NCI-H345 (cell line): ENCODE measurements at regions not wholly inside any gene's neighbourhood (a gene's known extent, or its start where the extent isn't known, plus 50 kb on each side); places are given as distances from the start of the nearest gene placed in this dataset.

Experiments used
- DNase-seq: peaks from one replicate; lab custom pipeline; 2025; lab: John Stamatoyannopoulos, UW

DNA sequence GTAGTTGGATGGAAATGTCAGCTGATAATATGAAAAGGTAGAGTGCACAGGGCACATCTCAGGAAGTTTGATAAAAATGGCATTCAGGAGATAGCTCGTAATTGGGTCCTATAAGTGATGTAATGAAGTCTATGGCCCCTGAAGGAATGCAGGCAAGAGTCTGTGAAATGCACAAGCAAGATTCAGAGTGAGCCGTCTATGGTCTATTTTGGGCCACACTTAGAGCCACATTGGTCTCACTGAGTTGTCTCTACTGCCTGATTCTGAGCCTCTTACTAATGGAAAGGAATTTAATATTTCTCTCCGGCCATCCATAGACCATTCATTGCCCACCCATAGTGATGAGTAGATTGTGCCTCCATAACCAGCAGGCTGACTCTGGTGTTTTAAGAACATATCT is 111.3 kb upstream of the KCNN2 start:
- no peak for DNase-seq

DNA sequence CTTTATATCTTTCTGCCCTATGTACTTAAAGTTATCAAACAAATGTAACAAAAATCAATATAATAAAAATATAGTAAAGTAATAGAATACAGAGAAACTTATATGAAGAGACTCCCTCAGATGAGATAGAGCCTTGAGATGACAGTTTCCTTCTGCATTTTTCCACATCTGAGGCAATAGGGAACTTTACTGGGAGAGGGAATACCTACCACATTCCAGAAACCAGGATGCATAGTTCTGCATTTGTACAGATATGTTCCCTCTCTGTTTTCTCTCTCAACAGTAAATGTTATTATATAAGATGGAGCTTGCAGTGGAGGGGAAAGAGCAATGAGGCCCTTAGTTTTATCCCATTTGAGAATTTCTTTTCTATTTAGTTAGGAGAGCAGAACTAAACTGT is 109.6 kb upstream of the KCNN2 start:
- DNase-seq, result no peak

DNA sequence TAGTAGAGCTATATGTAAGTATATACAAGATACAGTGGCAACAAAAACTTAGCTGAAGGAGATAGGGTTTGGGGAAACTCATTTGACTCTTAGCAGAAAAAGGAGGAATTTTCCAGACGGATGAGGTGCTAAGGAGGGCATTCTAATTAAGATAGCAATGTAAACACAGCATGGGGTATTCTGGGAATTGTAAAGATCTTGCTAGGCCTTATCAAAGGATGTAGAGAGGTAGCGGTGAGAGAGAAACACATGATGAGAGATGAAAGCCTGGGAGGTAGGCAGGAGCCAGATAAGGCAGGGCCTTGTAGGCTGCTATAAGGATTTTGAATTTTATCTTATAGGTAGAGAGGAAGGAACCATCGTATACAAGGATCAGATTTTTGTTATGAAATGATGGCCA is 106.6 kb upstream of the KCNN2 start:
- DNase-seq, result no peak

DNA sequence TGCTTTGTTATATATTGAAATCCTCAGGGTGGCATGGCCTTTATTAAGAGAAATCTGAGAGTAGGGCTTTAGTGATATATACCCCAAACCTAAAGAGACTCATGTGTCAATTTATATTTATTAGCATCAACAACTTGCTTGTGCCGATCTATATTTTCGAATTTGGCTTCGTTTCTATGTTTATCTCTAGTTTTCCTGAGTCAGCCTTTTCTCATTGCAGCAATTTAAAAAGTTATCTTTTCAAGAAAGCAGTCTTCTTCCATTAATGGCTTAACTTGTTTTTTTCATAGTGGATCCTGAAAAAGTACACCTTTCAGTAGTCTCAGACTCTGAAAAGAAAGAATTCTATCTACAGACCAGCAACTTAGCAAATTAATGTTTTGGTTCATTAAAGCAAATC is 99.9 kb upstream of the KCNN2 start:
- no peak for DNase-seq

DNA sequence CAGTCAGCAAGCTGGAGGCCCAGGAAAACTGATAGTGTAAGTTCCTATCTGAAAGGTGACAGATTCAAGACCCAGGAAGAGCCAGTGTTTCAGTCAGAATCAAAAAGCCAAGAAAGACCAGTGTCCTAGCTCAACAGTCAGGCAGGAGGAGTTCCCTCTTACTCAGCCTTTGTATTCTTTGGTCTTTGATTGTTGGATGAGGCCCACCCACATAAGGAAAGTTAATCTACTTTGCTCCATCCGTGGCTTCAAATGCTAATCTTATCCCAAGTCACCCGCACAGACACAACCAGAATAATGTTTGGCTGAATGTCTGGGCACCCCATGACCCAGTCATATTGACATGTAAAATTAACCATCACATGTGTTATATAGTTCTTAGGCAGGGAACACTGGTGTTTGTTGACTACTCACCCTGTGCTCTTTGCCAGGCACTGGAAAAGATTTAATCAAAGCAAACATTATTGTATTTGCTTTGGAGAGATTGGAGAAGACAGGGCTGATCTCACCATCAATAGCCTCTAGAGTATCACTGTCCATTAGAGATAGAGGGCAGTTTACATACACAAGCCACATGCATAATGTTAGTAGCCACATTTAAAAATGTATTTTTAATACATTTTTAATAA is 96.3 kb upstream of the KCNN2 start:
- no peak for DNase-seq

DNA sequence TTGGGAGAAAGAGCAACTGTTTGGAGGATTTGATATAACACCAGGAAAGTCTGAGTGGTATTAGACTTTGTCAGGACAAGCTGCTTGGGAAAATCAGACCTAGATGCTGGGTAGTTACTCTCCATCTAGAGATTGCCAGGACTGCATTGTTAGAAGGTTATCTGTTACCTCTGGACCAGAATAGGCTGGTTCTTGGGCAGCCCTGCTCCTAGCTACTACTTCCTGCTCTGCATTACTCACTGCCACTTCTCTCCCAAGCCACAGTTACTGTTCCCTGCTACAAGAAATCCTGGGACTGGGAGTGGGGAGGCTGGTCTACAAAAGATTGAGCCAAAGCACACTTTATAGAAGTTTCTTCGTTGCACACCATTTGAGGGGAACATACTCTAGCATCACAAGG is 95.5 kb upstream of the KCNN2 start:
- DNase-seq, result no peak

DNA sequence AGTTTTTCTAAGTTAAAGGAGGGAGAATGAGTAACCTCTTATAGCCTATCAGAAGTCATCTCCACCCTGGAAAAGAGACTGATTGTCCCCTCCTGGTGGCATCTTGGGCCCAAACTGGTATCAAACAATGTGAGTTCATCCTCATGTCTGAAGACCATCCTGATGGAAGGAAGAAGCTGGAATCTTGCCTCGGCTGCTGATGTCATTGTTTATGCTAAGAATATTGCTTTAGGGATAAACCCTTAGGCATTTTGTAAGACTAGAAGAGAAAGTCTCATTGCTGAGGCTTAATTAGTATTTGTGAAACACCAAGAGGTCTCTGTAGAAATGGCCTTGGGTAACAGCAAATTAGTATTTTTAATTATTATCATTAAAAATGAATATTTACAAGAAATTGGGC is 65.7 kb upstream of the KCNN2 start:
- no peak for DNase-seq

DNA sequence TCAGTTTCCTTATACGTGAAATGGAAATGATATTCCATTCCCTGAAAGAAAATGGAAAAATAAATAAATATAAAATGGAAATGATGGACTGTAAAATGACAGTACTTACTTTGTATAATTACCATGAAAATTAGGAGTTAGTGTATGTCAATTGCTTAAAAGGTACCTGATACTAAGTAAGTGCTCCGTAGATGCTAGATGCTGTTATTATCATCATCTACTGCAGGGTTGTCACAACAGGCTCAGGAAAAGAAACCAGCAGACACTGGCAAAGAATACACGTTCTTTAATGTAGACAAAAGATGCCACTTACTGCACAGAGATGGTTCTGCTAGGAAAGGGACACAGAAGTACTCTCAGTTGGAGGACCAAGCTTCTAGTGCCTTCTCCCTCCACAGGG is 64.0 kb upstream of the KCNN2 start:
- no peak for DNase-seq

DNA sequence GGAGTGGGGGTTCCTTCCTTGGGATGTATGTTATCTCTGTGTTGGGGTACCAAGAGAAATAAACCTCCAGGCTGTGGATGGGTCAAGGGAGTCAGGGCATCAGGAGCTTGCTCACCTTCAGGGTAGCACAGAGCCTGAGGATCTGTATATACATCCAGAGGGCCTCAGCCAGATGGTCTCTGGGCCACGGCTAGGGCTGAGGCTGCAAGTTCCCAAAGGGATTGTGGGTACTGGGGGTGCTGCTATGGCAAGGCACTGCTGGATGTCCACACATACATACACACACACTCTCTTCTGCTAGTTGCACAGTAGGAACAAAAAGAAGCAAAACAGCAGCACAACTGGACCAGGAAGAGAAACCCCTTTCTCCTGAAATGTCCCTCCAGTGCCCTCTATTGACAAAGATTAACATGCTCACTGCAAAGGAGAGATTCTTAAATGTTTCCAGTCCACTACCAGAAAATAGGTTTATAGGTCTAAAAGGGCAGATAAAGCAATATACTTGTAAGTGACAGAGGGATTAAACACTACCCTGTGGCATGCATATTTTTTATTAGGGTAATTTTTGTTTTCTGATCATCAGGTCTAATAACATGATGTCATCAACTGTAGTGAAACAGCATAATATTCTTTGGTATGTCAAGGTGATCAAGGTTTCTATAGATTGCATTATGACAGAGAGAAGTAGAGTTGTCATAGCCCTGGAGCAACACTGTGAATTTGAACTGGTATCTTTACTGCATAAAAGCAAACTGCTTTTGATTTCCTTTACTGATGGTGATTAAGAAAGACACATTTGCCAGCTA is 56.3 kb upstream of the KCNN2 start:
- no peak for DNase-seq

DNA sequence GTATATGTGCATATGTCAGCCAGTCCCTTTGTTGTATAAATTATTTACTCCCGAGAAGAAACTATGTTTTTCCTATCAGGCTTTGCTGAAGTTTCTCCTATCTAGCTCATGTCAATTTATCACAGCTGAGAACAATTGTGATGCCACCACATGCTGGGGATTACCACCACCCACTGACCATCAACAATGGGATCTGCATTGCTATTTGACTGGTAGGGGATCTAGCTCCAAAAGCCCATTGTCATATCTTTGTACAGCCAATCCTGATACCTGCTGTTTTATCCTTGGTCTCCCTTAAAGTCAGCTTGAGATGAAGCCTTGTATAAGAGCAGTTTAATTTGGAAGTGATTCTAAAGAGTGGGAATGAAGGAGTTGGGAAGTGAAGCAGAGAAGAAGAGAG is 53.9 kb upstream of the KCNN2 start:
- DNase-seq, result no peak

DNA sequence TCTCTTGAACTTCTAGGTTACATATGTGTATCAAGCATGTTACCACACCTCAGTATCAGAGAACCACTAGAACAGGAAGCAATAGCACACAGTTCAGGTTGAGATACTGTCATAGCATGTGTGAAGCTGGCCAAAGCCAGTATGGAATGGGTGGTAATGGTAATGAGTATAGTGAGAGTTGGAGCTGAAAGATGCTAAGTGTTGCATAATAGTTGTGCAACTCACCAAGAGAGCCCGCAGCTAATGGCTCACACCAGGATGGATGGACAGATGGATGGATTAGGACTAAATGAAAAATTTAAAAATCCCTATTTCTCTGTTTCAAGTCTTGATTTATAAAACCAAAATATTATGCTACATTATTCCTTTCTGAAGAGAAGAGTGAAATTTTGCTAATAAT is 53.4 kb upstream of the KCNN2 start:
- no peak for DNase-seq

DNA sequence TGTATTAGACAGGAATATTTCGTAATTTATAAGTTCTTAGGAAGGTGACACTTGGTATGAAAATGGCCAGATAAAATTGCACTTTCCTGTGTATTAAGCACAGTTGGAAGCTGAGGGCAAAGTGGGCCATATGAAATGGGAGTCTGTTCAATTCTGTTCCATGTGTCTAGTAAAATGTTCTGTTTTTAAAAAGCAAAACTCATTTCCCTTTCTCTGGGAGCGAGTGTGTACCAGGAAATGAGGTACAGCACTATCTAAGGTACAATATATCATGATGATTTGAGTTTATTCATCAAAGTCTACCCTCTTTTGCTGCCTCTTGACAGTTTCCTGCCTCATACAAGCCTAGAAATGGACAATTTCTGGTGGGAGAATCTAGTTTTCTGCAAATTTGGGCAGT is 51.2 kb upstream of the KCNN2 start:
- DNase-seq, result no peak

DNA sequence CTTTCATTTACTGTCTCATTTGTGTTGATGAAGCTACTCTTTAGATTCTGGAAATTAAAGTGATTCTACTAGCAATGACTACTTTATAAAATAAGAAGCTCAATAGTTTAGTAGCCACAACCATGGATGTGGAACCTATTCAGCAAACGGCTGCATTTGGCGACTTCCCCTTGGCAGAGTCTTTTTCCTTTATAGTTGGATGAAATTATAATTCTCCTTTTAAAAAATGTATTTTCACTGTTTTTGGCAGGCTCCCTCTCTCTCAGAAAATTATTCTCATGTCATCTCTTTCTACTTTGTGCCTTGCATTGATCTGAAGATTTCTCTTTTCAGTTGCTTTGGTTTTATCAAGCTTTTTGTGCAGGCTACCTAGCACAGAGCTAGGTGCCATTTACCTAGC is 50.6 kb upstream of the KCNN2 start:
- DNase-seq, result no peak

DNA sequence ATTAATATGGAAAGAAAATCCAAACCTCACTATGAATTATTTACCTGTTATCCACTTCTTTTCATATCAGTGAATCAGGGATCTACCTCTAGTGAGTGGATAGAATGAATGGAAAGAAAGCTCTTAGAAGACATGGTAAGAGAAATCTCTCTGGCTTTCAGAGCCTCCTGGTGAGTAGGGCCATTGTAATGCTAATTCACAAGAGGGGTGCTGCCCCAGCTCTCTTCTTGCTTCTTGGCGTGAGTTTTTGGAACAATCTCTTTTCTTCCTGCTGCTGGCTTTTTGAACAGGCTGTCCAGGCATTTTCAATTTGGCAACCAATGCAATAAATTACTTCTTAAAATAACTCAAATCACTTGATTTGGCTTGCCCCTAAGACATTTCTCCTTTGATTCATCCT is 49.9 kb upstream of the KCNN2 start:
- DNase-seq, result no peak
